Liver (tissue), 8 donors: ENCODE measurements at regions not wholly inside any gene's neighbourhood (a gene's known extent, or its start where the extent isn't known, plus 50 kb on each side); places are given as distances from the start of the nearest gene placed in this dataset.
A peak's percentile ranks its signal among the peaks of the same experiment; 100 is the strongest.

ENCODE experiments used
- DNase-seq: peaks from one replicate; pipeline ENCODE4 v3.0.0-alpha.2; 2017; ENCODE audit warnings: low spot score
- H3K27ac ChIP-seq, 2 donors: one replicate each; pipeline ENCODE4 v1.7.0; 2013; ENCODE audit warnings: inconsistent platforms in 2 of 2, low read length in 2 of 2, control low read depth in 1 of 2, low read depth in 1 of 2, mild to moderate bottlenecking in 1 of 2
- H3K27me3 ChIP-seq, 4 donors: one replicate each; pipeline versions ENCODE4 v1.6.1 to v1.7.0; 2013; ENCODE audit warnings: low read length in 3 of 4, inconsistent platforms in 1 of 4, mild to moderate bottlenecking in 1 of 4, moderate library complexity in 1 of 4; ENCODE audit not compliant: control insufficient read depth in 4 of 4, insufficient read depth in 4 of 4
- H3K36me3 ChIP-seq, 4 donors: one replicate each; pipeline versions ENCODE4 v1.6.1 to v1.7.0; 2013; ENCODE audit warnings: low read length in 3 of 4, mild to moderate bottlenecking in 3 of 4, low read depth in 1 of 4, moderate library complexity in 1 of 4; ENCODE audit not compliant: control insufficient read depth in 4 of 4, insufficient read depth in 3 of 4
- H3K4me1 ChIP-seq, 4 donors: one replicate each; pipeline versions ENCODE4 v1.6.1 to v1.7.0; 2013; ENCODE audit warnings: low read length in 3 of 4, mild to moderate bottlenecking in 3 of 4, moderate library complexity in 1 of 4; ENCODE audit not compliant: control insufficient read depth in 4 of 4, insufficient read depth in 4 of 4
- H3K4me3 ChIP-seq, 3 donors: one replicate each; pipeline versions ENCODE4 v1.6.1 to v1.7.0; 2013; ENCODE audit warnings: low read length in 3 of 3, control low read depth in 1 of 3, low read depth in 1 of 3, mild to moderate bottlenecking in 1 of 3
- H3K9ac ChIP-seq, 2 donors: one replicate each; pipeline ENCODE4 v1.7.0; 2013; ENCODE audit warnings: low read length in 2 of 2, mild to moderate bottlenecking in 2 of 2, moderate library complexity in 2 of 2, control low read depth in 1 of 2, low read depth in 1 of 2
- H3K9me3 ChIP-seq, 4 donors: one replicate each; pipeline versions ENCODE4 v1.6.1 to v1.7.0; 2013; ENCODE audit warnings: low read length in 3 of 4; ENCODE audit not compliant: control insufficient read depth in 4 of 4
- EGR1 ChIP-seq, 2 donors: IDR thresholded peaks; 2 replicates each; pipeline ENCODE4 v1.6.1; 2016 to 2018; ENCODE audit warnings: antibody characterized with exemption in 2 of 2, low read depth in 2 of 2
- FOXA1 ChIP-seq: IDR thresholded peaks from 2 replicates; pipeline ENCODE4 v1.6.1; 2016; ENCODE audit warnings: antibody characterized with exemption
- GABPA ChIP-seq, 2 donors: IDR thresholded peaks in 1 of 2; conservative IDR thresholded peaks in 1 of 2; 2 replicates each; pipeline ENCODE4 v1.6.1; 2016; ENCODE audit warnings: antibody characterized with exemption in 2 of 2, mild to moderate bottlenecking in 1 of 2, moderate library complexity in 1 of 2
- HNF4A ChIP-seq, 2 donors: conservative IDR thresholded peaks; 2 replicates each; pipeline ENCODE4 v1.6.1; 2016; ENCODE audit warnings: antibody characterized with exemption in 2 of 2, mild to moderate bottlenecking in 2 of 2
- HNF4G ChIP-seq: IDR thresholded peaks from 2 replicates; pipeline ENCODE4 v1.6.1; 2016; ENCODE audit warnings: antibody characterized with exemption
- JUND ChIP-seq, 2 donors: IDR thresholded peaks; 2 replicates each; pipeline ENCODE4 v1.6.1; 2016; ENCODE audit warnings: antibody characterized with exemption in 2 of 2
- RAD21 ChIP-seq, 2 donors: IDR thresholded peaks; 2 replicates each; pipeline ENCODE4 v1.6.1; 2016; ENCODE audit warnings: antibody characterized with exemption in 2 of 2, mild to moderate bottlenecking in 2 of 2
- RXRA ChIP-seq, 2 donors: IDR thresholded peaks; 2 replicates each; pipeline ENCODE4 v1.6.1; 2017 to 2018; ENCODE audit warnings: antibody characterized with exemption in 2 of 2, mild to moderate bottlenecking in 1 of 2
- TAF1 ChIP-seq: conservative IDR thresholded peaks from 2 replicates; pipeline ENCODE4 v1.6.1; 2016; ENCODE audit warnings: antibody characterized with exemption, mild to moderate bottlenecking
- YY1 ChIP-seq: IDR thresholded peaks from 2 replicates; pipeline ENCODE4 v1.6.1; 2016; ENCODE audit warnings: antibody characterized with exemption, mild to moderate bottlenecking
- ZBTB33 ChIP-seq: IDR thresholded peaks from 2 replicates; pipeline ENCODE4 v1.6.1; 2016; ENCODE audit warnings: antibody characterized with exemption
- WGBS: extraction: QIAGEN DNeasy Blood & Tissue Kit; methylation state at CpG from one replicate; pipeline ENCODE4 v1.1.7; 2013; 5-methylcytosine and 5-hydroxymethylcytosine counted together
- TF ChIP-seq, protein P1 (sequence below): fragments of 150-350 bp; IDR thresholded peaks from 2 replicates; pipeline ENCODE4 v1.5.1; 2017; ENCODE audit warnings: improper control_type of control experiment, low read depth, low read length; ENCODE audit not compliant: missing input control
- TF ChIP-seq, protein P2 (sequence below): IDR thresholded peaks from 2 replicates; pipeline ENCODE4 v1.6.1; 2016; ENCODE audit warnings: antibody characterized with exemption
- TF ChIP-seq, protein P3 (sequence below): IDR thresholded peaks from 2 replicates; pipeline ENCODE4 v1.6.1; 2016; ENCODE audit warnings: antibody characterized with exemption, mild to moderate bottlenecking
- donor health status: healthy.
- donor health status: healthy.
- donor health status: healthy.
- donor health status: healthy.
- donor health status: healthy.

DNA sequence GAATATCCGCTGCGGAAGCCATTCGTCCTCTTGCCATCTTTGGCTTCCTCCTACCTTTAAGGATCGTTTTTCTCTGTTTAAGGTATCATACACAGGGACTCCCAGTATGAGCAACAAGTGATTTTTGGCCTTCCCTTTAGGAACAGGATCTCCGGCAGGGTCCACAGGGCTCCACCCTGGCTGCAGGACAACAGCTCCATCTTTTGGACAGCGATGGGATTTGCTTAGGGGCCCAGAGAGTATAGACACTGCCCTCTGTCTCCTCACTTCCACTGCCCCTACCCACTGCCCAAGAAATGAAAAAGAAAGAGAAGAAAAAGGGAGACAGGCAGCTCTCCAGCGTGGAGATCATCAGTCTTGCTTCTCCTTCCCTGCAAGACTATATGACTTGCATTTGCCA, 224.5 kb downstream of the UXS1 start:
- Histone ChIP-seq H3K36me3 (no peaks in the 10 kb centered on the region), H3K4me1 (no peaks in the 10 kb centered on the region), H3K9me3 (no peaks in the 10 kb centered on the region), H3K4me3 (no peak overlapping the region), H3K27me3 (no peaks in the 10 kb centered on the region), H3K9ac (no peak overlapping the region), H3K27ac (no peak overlapping the region)
- 83% methylated on average over 7 of the region's 7 CpGs for WGBS
- TF ChIP-seq RAD21 (IDR thresholded peaks at IDR 0.05) (peak; percentile 32 to 66), JUND (IDR thresholded peaks at IDR 0.05) (no peak)
- no peak for DNase-seq

- Histone ChIP-seq H3K4me1 (no peaks in the 10 kb centered on the region), H3K27ac (no peak overlapping the region), H3K27me3 (no peaks in the 10 kb centered on the region), H3K9me3 (peaks cover 0 to 5% (median 1%) of the 10 kb centered on the region in 4 donors), H3K9ac (no peak overlapping the region), H3K4me3 (no peak overlapping the region), H3K36me3 (no peaks in the 10 kb centered on the region)
- WGBS: 83% methylated on average over 6 of the region's 6 CpGs
- no peak for DNase-seq
- TF ChIP-seq HNF4A (conservative IDR thresholded peaks at IDR 0.05): no peak
- TF ChIP-seq, protein P1, sequence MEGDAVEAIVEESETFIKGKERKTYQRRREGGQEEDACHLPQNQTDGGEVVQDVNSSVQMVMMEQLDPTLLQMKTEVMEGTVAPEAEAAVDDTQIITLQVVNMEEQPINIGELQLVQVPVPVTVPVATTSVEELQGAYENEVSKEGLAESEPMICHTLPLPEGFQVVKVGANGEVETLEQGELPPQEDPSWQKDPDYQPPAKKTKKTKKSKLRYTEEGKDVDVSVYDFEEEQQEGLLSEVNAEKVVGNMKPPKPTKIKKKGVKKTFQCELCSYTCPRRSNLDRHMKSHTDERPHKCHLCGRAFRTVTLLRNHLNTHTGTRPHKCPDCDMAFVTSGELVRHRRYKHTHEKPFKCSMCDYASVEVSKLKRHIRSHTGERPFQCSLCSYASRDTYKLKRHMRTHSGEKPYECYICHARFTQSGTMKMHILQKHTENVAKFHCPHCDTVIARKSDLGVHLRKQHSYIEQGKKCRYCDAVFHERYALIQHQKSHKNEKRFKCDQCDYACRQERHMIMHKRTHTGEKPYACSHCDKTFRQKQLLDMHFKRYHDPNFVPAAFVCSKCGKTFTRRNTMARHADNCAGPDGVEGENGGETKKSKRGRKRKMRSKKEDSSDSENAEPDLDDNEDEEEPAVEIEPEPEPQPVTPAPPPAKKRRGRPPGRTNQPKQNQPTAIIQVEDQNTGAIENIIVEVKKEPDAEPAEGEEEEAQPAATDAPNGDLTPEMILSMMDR: no peak
- no peak for TF ChIP-seq YY1
- no peak for TF ChIP-seq GABPA (IDR thresholded peaks at IDR 0.05 in 1 of 2, conservative IDR thresholded peaks at IDR 0.05 in 1 of 2)
- TF ChIP-seq EGR1 (IDR thresholded peaks at IDR 0.05; ENCODE audit: low read depth in 2 of 2): no peak
- TF ChIP-seq, protein P2, sequence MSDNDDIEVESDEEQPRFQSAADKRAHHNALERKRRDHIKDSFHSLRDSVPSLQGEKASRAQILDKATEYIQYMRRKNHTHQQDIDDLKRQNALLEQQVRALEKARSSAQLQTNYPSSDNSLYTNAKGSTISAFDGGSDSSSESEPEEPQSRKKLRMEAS: no peak
- no peak for TF ChIP-seq ZBTB33
- TF ChIP-seq RXRA (IDR thresholded peaks at IDR 0.05): no peak
- TF ChIP-seq FOXA1: no peak
- TF ChIP-seq, protein P3, sequence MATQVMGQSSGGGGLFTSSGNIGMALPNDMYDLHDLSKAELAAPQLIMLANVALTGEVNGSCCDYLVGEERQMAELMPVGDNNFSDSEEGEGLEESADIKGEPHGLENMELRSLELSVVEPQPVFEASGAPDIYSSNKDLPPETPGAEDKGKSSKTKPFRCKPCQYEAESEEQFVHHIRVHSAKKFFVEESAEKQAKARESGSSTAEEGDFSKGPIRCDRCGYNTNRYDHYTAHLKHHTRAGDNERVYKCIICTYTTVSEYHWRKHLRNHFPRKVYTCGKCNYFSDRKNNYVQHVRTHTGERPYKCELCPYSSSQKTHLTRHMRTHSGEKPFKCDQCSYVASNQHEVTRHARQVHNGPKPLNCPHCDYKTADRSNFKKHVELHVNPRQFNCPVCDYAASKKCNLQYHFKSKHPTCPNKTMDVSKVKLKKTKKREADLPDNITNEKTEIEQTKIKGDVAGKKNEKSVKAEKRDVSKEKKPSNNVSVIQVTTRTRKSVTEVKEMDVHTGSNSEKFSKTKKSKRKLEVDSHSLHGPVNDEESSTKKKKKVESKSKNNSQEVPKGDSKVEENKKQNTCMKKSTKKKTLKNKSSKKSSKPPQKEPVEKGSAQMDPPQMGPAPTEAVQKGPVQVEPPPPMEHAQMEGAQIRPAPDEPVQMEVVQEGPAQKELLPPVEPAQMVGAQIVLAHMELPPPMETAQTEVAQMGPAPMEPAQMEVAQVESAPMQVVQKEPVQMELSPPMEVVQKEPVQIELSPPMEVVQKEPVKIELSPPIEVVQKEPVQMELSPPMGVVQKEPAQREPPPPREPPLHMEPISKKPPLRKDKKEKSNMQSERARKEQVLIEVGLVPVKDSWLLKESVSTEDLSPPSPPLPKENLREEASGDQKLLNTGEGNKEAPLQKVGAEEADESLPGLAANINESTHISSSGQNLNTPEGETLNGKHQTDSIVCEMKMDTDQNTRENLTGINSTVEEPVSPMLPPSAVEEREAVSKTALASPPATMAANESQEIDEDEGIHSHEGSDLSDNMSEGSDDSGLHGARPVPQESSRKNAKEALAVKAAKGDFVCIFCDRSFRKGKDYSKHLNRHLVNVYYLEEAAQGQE: no peak
- TF ChIP-seq HNF4G: no peak
- TF ChIP-seq RAD21 (IDR thresholded peaks at IDR 0.05): no peak
- no peak for TF ChIP-seq TAF1
Observed at GRCh38 chr2:105962221-105962620, 217.5 kb downstream of the NCK2 start.
